ENCODE measurements at regions not wholly inside any gene's neighbourhood (a gene's known extent, or its start where the extent isn't known, plus 50 kb on each side); places are given as distances from the start of the nearest gene placed in this dataset.
"Not testable (repeated sequence)": the region's sequence is repeated elsewhere in the genome, so short reads cannot be mapped to it uniquely, and the experiment has no call there.

- not testable (repeated sequence) for ATAC-seq; DNase-seq; H3K4me1 Mint-ChIP-seq; H3K27ac Mint-ChIP-seq; H3K4me3 Mint-ChIP-seq; H3K36me3 Mint-ChIP-seq (ENCODE audit: low read depth); H3K9me3 ChIP-seq (ENCODE audit: control insufficient read depth, low read length, poor library complexity, severe bottlenecking)
- H3K27me3 Mint-ChIP-seq = peaks cover 21% of the 10 kb centered on the region
These were observed 106.1 kb downstream of the CHD1L start for GRCh38 chr1:147348592-147348991.

DNA sequence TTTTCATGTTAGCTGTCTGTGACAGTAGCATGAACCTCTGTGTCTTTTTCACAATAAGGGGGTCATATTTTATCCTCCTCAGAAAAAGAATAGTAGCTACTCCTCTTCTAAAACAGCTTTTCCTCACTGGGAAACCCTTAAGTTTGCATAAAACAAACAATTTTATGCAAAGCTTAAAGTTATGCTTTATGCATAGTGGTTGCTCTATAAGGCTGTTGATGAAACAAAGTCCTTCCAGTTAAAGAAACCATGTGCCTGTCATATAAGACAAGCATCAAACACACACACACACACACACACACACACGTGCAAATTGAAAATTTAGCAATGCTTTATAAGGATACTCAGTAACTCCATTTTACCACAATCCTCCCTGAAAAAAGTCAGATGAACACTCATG is 107.0 kb downstream of the CHD1L start:
- Mint-ChIP-seq H3K36me3 (ENCODE audit: low read depth) (no peaks in the 10 kb centered on the region), H3K4me1 (no peaks in the 10 kb centered on the region), H3K27me3 (peaks cover 17% of the 10 kb centered on the region), H3K4me3 (no peak overlapping the region), H3K27ac (no peak overlapping the region)
- no peaks in the 10 kb centered on the region for H3K9me3 ChIP-seq (ENCODE audit: control insufficient read depth, low read length, poor library complexity, severe bottlenecking)
- DNase-seq = no peak
- no peak for ATAC-seq

GRCh38 chr1:147351140-147351835 is 108.8 kb downstream of the CHD1L start:
- Mint-ChIP-seq H3K4me1 (no peaks in the 10 kb centered on the region), H3K27ac (no peak overlapping the region), H3K4me3 (no peak overlapping the region), H3K36me3 (ENCODE audit: low read depth) (no peaks in the 10 kb centered on the region), H3K27me3 (peaks cover 1% of the 10 kb centered on the region)
- ATAC-seq (no peak), DNase-seq (no peak)
- H3K9me3 ChIP-seq (ENCODE audit: control insufficient read depth, low read length, poor library complexity, severe bottlenecking) = no peaks in the 10 kb centered on the region

DNA sequence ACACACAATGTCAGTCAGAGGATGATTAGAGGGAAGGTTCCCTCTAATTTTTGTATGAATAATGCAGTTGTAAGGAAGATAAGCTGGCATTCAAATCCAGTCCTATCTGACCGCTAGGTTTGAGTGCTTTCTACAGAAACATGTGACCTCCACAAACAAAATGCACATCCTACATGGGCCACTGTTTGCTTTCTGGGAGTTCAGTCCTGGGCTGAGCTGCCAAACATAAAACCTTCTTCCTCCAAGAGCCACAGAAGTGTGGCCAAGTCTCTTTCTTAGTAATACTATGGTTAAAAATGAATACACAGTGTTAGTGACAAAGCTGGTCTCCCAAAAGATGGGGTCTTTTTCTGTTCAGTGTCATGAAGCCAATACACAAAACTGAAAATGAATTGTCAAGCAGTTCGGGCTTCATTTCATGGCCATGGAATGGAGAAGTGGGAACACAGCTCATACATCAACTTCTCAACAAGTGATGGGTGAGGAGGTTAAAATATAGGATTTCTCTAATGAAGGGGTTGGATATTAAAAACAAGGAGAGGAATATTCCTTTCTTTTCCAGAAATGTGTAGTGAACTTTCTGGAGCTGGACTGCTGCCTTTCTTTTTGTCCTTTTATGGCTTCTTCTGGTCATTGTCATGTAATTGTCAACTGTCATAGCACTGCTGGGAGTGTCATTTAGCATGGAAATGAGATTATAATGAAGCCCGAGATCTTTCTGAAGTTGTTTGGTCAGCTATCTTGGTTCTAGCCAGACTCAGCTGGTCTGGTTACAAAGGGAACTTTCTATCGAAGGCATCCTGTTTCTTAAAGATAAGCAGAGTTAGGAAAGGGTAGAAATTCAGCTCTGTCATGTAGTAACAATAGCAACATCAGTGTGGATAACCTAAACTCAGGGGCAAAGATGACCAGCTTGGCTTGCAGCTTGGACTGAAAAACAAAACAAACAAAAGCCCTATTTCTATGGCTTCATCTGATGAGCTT is 135.1 kb downstream of the CHD1L start:
- Mint-ChIP-seq H3K4me1 (no peaks in the 10 kb centered on the region), H3K36me3 (ENCODE audit: low read depth) (no peaks in the 10 kb centered on the region), H3K27ac (no peak overlapping the region), H3K4me3 (no peak overlapping the region), H3K27me3 (peaks cover 16% of the 10 kb centered on the region)
- DNase-seq (no peak), ATAC-seq (no peak)
- no peaks in the 10 kb centered on the region for H3K9me3 ChIP-seq (ENCODE audit: control insufficient read depth, low read length, poor library complexity, severe bottlenecking)

DNA sequence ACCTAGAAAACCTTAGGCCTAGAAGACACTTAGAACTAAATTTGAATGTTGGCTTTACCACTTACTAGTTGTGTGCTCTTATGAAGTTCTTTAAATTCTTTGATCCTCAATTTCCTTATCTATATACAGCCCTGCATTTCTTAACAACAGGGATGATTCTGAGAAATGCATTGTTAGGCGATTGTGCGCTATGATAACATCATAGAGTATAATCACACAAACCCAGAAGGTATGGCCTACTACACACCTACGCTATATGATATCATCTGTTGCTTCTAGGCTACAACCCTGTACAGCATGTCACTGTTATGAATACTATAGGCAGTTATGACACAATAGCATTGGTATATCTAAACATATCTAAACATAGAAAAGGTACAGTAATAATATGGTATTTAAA is 137.4 kb downstream of the CHD1L start:
- Mint-ChIP-seq H3K36me3 (ENCODE audit: low read depth) (no peaks in the 10 kb centered on the region), H3K27me3 (peaks cover 17% of the 10 kb centered on the region), H3K4me1 (no peaks in the 10 kb centered on the region), H3K27ac (no peak overlapping the region), H3K4me3 (no peak overlapping the region)
- no peaks in the 10 kb centered on the region for H3K9me3 ChIP-seq (ENCODE audit: control insufficient read depth, low read length, poor library complexity, severe bottlenecking)
- DNase-seq (no peak), ATAC-seq (no peak)

DNA sequence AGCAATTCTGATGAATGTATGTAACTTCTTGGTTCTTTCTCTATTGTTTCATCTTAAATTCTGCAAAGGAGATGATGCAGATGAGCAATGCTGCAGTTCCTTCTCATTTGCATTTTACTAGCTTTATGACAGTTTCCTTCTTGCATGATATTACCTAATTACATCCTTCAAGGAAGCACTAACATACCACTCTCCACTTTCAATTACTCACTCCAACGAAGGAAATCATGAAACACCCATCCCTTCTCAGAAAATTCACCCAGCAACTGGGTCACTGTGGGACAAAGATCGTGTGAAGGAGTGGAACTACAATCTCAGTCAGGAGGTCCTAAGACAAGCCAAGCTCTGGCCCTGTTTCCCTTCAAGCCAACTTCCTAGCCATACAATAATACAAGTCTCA is 142.3 kb downstream of the CHD1L start:
- H3K9me3 ChIP-seq (ENCODE audit: control insufficient read depth, low read length, poor library complexity, severe bottlenecking) = no peaks in the 10 kb centered on the region
- H3K27me3 Mint-ChIP-seq = peaks cover 21% of the 10 kb centered on the region
- H3K4me1 Mint-ChIP-seq = peaks cover 1% of the 10 kb centered on the region
- H3K27ac Mint-ChIP-seq = no peak overlapping the region
- DNase-seq = no peak
- no peak for ATAC-seq
- H3K36me3 Mint-ChIP-seq (ENCODE audit: low read depth) = no peaks in the 10 kb centered on the region
- no peak overlapping the region for H3K4me3 Mint-ChIP-seq

DNA sequence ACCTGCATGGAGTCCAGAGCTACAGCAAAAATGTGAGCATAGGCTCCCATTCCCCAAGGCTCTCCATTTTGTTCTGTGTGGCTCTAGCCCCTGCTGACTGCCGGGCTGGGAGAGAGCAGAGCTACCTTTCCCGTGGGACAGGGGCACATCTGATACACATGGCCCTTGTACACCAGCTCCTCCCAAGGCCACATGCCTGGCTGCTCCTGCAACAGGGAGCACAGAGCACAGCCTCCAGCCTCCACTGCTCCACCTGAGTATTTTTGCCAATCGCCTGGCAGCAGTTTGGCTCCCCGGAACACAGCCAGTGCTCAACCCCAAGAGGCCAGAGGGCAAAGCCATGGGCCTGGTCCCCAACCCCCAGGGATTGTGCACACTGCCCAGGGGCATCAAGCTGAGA is 146.5 kb downstream of the CHD1L start:
- ATAC-seq = no peak

GRCh38 chr1:147389532-147390184 is 147.2 kb downstream of the CHD1L start:
- ATAC-seq (peak; percentile 66), DNase-seq (no peak)
- H3K36me3 Mint-ChIP-seq (ENCODE audit: low read depth) = peaks cover 2% of the 10 kb centered on the region
- no peak overlapping the region for H3K4me3 Mint-ChIP-seq
- no peak overlapping the region for H3K27ac Mint-ChIP-seq
- no peaks in the 10 kb centered on the region for H3K9me3 ChIP-seq (ENCODE audit: control insufficient read depth, low read length, poor library complexity, severe bottlenecking)
- H3K27me3 Mint-ChIP-seq = peaks cover 24% of the 10 kb centered on the region
- H3K4me1 Mint-ChIP-seq = peaks cover 4% of the 10 kb centered on the region

More for the DNA sequence above, 146.5 kb downstream of the CHD1L start:
- no peak overlapping the region for H3K27ac Mint-ChIP-seq
- peaks cover 4% of the 10 kb centered on the region for H3K4me1 Mint-ChIP-seq
- H3K4me3 Mint-ChIP-seq = no peak overlapping the region
- peaks cover 24% of the 10 kb centered on the region for H3K27me3 Mint-ChIP-seq
- H3K9me3 ChIP-seq (ENCODE audit: control insufficient read depth, low read length, poor library complexity, severe bottlenecking) = no peaks in the 10 kb centered on the region
- DNase-seq = no peak
- H3K36me3 Mint-ChIP-seq (ENCODE audit: low read depth) = peaks cover 2% of the 10 kb centered on the region

DNA sequence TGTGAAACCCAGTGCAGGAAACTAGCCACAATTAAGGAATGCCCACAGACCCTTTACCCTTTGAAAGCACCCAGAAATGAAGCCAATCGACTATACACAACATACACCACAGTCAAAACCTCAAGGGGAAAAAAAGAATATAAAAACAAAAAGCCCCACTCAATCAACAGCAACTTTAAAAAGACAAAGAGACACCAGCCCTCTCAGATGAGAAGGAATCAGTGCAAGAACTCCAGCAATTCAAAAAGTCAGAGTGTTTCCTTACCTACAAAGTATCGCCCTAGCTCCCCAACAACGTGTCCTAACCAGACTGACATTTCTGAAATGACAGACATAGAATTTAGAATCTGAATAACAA is 147.7 kb downstream of the CHD1L start:
- H3K9me3 ChIP-seq (ENCODE audit: control insufficient read depth, low read length, poor library complexity, severe bottlenecking) = no peaks in the 10 kb centered on the region
- DNase-seq (no peak), ATAC-seq (no peak)
- H3K27ac Mint-ChIP-seq = no peak overlapping the region
- H3K4me3 Mint-ChIP-seq = no peak overlapping the region
- H3K36me3 Mint-ChIP-seq (ENCODE audit: low read depth) = peaks cover 2% of the 10 kb centered on the region
- peaks cover 4% of the 10 kb centered on the region for H3K4me1 Mint-ChIP-seq
- H3K27me3 Mint-ChIP-seq = peaks cover 19% of the 10 kb centered on the region

- no peaks in the 10 kb centered on the region for H3K9me3 ChIP-seq (ENCODE audit: control insufficient read depth, low read length, poor library complexity, severe bottlenecking)
- peaks cover 2% of the 10 kb centered on the region for H3K36me3 Mint-ChIP-seq (ENCODE audit: low read depth)
- peaks cover 20% of the 10 kb centered on the region for H3K27me3 Mint-ChIP-seq
- H3K27ac Mint-ChIP-seq = no peak overlapping the region
- ATAC-seq (no peak), DNase-seq (no peak)
- peaks cover 4% of the 10 kb centered on the region for H3K4me1 Mint-ChIP-seq
- H3K4me3 Mint-ChIP-seq = no peak overlapping the region
These were observed 148.6 kb downstream of the CHD1L start for GRCh38 chr1:147391114-147391513.

DNA sequence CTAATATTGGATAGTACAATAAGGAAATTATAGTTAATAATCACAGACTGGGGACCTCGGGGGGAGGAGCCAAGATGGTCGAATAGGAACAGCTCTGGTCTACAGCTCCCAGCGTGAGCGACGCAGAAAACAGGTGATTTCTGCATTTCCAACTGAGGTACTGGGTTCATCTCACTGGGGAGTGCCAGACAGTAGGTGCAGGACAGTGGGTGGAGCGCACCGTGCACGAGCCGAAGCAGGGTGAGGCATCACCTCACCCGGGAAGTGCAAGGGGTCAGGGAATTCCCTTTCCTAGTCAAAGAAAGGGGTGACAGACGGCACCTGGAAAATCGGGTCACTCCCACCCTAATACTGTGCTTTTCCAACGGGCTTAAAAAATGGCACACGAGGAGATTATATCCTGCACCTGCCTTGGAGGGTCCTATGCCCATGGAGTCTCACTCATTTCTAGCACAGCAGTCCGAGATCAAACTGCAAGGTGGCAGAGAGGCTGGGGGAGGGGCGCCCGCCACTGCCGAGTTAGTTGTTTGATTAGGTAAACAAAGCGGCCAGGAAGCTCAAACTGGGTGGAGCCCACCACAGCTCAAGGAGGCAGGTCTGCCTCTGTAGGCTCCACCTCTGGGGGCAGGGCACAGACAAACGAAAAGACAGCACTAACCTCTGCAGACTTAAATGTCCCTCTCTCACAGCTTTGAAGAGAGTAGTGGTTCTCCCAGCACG is 138.8 kb upstream of the BCL9 start:
- H3K27me3 Mint-ChIP-seq = peaks cover 45% of the 10 kb centered on the region
- not testable (repeated sequence) for H3K27ac Mint-ChIP-seq; DNase-seq; H3K9me3 ChIP-seq (ENCODE audit: control insufficient read depth, low read length, poor library complexity, severe bottlenecking); H3K4me3 Mint-ChIP-seq; H3K36me3 Mint-ChIP-seq (ENCODE audit: low read depth); ATAC-seq; H3K4me1 Mint-ChIP-seq

GRCh38 chr1:147404344-147404743 is 137.0 kb upstream of the BCL9 start:
- not testable (repeated sequence) for H3K4me3 Mint-ChIP-seq; ATAC-seq; H3K4me1 Mint-ChIP-seq; H3K27ac Mint-ChIP-seq; H3K9me3 ChIP-seq (ENCODE audit: control insufficient read depth, low read length, poor library complexity, severe bottlenecking); H3K36me3 Mint-ChIP-seq (ENCODE audit: low read depth); DNase-seq
- H3K27me3 Mint-ChIP-seq = peaks cover 28% of the 10 kb centered on the region

DNA sequence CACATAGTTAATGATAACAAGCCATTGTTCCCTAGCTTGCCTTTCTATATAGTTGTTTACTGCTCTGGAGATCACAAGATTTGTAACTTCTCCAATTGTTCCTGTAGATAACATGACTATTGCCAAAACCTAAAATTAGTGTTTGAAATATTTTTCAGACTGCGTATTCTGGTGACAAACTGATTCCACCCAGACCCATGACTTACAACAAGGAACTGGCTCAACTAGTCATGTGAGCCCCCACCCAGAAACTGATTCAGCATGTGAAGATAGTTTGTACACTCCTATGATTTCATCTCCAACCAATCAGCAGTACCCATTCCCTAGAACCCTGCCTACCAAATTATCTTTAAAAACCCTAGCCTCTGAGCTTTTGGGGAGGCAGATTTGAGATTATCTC is 131.4 kb upstream of the BCL9 start:
- Mint-ChIP-seq H3K4me3 (no peak overlapping the region), H3K27ac (no peak overlapping the region), H3K27me3 (peaks cover 11% of the 10 kb centered on the region), H3K36me3 (ENCODE audit: low read depth) (peaks cover 2% of the 10 kb centered on the region), H3K4me1 (no peaks in the 10 kb centered on the region)
- ATAC-seq = no peak
- no peaks in the 10 kb centered on the region for H3K9me3 ChIP-seq (ENCODE audit: control insufficient read depth, low read length, poor library complexity, severe bottlenecking)
- DNase-seq = no peak
